HG03095 (cell line): ENCODE measurements at regions not wholly inside any gene's neighbourhood (a gene's known extent, or its start where the extent isn't known, plus 50 kb on each side); places are given as distances from the start of the nearest gene placed in this dataset.
"Not testable (repeated sequence)": the region's sequence is repeated elsewhere in the genome, so short reads cannot be mapped to it uniquely, and the experiment has no call there.

Source experiments
- ATAC-seq: cut with Tn5 transposase; IDR thresholded peaks from one replicate; pipeline ENCODE4 v1.9.1; 2021; ENCODE audit warnings: moderate library complexity; ENCODE audit not compliant: unreplicated experiment

DNA sequence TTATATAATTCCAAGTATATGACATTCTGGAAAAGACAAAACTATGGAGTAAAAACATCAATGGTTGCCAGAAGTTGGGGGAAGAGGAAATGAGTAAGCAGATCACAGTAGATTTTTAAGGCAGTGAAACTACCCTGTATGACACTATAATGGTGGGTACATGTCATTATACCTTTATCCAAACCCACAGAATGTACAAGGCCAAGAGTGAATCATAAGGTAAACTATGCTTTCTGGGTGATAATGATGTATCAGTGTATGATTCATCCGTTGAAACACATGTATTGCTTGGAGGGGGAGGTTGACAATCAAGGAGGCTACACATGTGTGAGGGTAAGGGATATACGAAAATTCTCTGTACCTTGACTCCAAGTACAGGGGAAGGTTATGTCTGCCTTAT is 862.7 kb downstream of the PLA2G4A start:
- ATAC-seq, result no peak

DNA sequence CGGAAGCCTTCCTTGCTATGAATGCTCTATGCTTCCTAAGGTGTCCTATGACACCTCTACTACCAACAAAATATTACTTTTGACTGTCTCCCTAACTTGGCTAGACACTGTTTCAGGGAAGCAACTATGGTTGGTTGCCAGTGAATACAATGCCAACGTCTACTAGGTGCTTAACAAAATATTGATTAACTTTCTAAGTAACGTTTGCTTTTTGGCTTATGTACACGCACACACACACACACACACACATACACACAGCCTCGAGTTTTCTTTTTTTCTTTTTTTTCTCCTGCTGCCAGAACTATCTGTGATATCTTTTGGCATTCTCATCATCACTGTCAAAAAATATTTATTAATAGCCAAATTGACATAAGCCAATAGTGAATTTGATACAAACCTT is 864.0 kb downstream of the PLA2G4A start:
- ATAC-seq, result no peak

DNA sequence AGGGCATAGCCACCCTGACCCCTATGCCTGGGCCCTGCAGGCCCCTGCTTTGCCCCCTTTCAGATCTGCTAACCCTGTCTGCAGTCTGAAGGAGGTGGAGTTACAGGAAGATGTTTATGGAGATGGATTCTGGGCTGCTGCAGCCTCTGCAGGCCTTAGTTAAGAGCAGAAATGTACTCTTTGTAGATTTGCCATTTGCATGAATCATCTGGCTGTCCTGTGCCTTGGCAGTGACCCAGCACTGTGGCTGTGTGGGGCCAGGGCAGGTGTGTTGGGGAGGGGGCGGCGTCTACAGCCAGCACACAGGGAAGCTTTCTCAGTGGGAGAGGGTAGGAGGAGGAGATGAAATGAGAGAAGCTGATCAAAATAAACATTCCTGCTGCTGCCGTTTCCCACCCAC is 867.3 kb downstream of the PLA2G4A start:
- no peak for ATAC-seq

DNA sequence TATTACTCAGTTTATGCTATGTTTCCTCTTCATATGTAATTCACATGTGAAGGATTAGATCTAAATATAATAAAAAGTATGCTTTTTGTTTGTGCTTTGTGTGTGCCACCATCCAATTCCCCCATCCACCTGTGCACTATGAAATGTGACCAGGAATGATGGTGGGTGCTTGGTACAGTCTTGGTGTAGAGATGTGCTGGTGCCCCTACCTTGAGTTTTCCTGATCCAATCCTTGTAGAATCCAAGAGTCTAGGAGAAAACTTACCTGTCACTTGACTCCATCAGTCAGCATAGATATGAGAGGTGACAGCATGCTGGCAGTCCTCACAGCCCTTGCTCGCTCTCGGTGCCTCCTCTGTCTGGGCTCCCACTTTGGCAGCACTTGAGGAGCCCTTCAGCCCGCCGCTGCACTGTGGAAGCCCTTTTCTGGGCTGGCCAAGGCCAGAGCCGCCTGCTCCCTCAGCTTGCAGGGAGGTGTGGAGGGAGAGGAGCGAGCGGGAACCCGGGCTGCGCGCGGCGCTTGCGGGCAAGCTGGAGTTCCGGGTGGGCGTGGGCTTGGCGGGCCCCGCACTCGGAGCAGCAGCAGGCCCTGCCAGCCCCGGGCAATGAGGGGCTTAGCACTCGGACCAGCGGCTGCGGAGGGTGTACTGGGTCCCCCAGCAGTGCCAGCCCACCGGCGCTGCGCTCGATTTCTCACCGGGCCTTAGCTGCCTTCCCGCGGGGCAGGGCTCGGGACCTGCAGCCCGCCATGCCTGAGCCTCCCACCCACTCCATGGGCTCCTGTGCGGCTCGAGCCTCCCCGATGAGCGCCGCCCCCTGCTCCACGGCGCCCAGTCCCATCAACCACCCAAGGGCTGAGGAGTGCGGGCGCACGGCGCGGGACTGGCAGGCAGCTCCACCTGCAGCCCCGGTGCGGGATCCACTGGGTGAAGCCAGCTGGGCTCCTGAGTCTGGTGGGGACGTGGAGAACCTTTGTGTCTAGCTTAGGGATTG is 874.7 kb downstream of the PLA2G4A start:
- not testable (repeated sequence) for ATAC-seq

DNA sequence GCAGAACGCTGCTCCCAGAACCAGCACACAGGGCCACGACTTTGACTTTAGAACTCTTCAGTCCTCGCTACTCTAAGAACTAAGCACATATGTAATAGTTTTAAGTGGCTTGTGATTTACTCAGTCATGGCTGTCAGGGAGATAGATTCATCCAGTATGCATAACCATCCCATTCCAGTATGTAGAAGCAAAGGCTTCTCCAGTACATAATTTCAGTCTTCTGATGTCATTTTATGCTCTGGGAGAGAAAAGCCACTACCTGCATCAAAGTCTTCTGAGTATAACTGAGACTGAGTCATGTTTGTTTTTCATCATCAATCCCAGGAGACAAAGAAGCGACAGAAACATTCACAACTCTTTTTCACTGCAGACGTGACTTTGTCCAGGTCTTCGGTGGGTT is 885.7 kb downstream of the PLA2G4A start:
- no peak for ATAC-seq

DNA sequence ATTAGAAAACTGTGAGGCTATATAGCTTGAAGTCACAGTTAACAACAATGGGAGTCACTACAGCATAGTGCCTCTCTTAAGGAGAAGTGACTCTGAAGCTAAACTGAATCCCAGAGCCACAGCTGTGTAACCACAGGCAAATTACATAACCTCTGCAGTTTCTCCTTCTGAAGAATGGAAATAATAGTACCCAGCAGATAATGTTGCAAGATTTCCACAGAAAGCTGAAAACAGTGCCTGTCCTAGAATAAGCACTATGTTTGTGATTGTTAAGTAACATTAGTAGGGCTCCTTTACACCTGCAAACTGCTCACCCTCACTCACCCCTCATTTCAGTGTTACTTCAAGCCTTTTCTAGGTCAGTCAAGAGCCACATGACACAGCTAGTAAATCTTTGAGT is 886.7 kb downstream of the PLA2G4A start:
- ATAC-seq, result no peak

DNA sequence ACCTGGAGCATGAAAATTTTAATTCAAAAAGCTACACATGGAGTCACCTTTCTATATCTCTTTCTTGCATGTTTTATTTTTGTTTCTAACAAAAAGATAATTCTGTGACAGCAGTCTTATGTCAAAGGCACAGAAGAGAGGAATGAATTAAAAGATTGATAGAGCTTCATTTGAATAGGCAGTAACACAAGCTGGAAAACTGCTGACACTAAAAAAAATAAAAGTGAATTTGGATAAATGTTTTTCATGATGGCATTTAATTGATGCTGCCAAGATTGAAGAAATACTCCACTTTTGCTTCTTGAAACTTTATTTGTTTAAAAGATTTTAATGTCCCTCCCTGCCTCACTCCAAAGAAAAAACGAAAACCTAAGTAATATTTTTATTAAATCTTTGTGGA is 887.4 kb downstream of the PLA2G4A start:
- no peak for ATAC-seq

DNA sequence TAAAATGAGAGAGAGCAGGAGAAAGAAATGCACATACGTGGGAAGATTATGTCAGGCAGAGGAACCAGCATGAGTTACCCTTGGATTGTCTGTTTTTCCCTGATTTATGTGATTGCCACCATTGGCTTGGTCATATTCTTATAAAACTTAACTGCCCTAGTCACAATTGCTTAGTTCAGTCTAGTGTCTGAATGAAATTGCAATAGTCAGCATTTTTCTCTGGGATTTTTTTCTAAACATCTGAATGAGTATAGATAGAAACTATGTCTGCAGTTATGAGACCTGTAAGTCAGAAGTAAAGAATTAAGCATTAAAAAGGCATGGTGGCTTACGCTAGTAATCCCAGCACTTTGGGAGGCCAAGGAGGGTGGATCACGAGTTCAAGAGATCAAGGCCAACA is 889.8 kb downstream of the PLA2G4A start:
- no peak for ATAC-seq

DNA sequence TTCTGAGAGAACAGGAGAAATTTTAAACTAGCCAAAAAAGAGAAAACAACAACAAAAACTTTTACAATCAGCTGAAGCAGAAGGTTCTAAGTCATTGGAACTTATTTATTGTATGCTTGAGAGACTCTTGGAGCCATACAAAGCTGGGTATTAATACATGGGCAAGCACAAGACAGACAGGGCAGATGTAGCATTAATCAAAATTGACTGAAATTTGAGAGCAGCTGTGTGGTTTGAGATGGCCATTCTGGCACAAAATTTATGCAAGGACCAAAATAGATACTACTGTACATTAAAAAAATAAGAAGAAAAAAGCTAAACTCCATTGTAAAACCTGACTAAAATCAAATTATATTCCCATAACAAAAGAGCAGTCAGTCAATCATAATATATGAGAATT is 892.5 kb downstream of the PLA2G4A start:
- no peak for ATAC-seq

DNA sequence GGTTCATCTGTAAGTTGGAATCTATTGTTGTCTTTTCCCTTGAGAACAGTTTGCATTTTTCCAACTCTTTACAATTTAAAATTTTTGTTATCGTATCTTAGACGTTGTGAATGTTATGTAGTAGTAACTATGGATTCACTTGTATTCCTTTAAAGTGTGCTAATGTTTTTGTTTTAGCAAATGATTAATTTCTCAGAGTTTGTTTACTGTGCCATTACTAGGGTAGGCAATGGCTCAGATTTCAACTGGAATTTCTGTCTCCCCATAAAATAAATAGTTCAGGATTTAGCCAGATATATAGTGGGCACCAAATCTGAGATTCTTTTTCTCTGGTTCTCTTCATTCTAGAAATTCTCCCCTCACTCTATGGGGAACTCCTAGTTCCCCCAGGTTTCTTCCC is 896.5 kb downstream of the PLA2G4A start:
- ATAC-seq, result no peak

DNA sequence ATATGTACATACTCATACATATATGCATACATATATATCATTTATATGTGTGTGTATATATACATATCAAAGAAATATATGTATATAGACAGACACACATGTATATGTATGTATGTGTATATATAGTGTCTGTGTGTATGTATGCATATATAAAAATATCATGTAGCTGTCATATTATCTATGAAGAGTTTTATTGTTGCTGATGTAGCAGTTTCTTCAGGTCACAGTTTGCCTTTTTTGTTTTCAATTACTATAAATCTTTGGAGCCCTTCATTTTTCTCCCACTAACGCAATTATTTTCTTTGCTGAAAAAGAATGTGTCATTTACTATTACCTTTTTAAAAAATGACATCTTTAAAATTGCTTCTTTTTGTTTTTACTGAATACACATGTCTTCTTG is 904.5 kb downstream of the PLA2G4A start:
- ATAC-seq, result no peak

DNA sequence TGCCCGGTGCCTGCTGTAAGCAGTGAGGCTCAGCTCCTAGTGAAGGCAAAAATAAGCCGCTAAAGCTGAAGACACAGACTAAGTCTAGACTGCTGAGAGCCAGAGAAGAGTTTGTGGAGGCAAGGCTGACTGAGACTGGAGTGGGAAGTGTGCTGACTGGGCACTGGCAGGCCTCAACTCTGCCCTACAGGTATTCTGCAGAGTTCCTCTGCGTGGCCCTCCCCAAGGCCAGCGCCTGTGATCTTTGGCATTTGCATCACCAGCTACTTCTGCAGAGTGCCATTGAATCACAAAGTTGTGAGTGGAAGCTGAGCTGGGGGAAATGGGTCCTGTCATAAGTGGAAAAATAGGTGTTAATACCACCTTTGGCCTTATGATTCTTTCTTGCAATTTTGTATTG is 905.7 kb downstream of the PLA2G4A start:
- ATAC-seq, result no peak

DNA sequence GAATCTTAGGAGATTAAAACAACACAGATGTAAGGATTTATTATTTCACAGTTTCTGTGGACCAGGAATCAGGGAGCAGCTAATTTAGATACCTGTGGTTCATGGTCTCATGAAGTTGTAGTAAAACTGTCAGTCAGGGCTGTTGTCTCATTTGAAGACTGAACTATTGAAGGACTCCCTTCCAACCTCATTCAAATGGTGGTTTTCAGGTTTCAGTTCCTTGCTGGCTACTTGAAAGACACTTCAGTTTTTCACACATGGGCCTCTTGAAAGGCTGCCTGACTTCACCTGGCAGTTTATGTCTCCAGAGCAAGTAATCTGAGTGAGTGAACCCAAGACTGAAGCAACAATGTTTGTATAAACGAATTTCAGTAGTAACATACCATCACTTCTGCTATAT is 915.9 kb downstream of the PLA2G4A start:
- ATAC-seq, result peak; percentile 88

DNA sequence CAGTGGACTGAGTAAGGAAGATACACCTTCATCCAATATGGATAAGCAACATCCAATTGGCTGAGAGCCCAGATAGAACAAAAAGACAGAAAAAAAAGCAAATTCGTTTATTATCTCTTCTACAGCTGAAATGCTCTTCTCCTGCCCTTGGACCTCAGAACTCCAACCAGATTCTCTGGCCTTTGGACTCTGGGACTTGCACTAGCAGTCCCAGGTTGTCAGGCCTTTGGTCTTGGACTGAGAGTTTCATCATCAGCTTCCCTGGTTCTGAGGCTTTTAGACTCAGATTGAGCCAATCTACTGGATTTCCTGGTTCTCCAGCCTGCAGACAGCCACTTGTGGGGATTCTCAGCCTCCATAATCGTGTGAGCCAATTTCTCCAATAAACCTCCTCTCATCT is 926.8 kb downstream of the PLA2G4A start:
- ATAC-seq, result no peak

DNA sequence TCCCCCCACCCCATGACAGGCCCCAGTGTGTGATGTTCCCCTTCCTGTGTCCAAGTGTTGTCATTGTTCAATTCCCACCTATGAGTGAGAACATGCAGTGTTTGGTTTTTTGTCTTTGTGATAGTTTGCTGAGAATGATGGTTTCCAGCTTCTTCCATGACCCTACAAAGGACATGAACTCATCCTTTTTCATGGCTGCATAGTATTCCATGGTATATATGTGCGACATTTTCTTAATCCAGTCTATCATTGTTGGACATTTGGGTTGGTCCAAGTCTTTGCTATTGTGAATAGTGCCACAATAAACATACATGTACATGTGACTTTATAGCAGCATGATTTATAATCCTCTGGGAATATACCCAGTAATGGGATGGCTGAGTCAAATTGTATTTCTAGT is 927.9 kb downstream of the PLA2G4A start:
- ATAC-seq, result not testable (repeated sequence)

DNA sequence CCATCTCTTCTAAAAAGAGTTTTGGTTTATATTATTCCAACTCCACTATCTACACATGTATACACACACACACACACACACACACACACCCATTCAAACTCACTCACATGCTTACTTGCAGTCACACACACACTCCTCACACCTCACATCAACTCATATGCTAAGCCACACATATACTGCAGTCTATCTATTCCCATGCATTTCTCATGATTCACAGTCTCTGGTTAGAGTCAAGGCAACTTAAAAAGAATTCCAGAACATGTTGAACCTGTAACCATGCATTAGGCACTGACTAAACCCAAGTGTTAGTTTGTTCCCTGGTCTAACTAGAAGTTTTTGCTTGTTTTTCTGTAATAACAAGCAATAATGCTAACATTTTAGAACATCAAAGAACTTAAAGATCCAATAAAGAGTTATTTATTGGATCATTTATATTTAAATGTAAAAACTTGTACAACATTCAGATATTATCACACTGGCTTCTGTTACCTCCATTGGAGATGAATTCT is 931.1 kb downstream of the PLA2G4A start:
- no peak for ATAC-seq

DNA sequence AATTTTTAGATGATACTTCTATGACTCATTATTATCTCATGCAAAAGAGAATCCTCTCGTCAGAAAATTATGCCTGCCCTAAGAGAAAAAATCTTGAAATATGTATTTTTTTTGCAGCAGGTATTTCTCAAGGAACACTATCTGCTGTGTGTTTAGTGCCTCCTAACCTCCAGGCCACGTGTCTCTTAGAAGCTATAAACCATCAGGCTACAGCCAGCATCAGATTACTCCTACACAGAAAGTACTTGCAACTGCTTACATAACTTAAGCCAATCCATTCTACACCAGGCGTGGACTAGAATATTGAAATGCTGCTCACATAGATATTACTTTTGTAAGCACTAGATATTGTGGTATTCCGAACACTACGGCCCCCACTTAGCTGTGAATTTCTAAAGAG is 933.4 kb downstream of the PLA2G4A start:
- ATAC-seq, result no peak

DNA sequence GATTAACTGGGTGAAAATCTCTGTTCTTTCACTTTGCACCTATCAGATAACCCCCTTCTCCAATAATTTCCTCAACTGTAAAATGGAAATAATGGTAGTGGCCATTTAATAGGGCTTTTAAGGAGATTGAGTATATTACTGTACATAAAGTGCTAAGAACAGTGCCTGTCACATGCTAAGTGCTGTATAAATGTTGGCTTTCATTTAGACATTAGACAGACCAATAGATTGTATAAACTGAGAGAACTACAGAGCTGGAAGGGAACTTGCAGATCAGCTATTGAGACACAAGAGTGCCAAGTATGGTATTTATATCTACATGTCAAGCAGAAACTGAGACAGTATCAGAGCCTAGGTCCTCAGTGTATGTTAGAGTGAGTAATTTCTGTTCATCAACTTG is 934.7 kb downstream of the PLA2G4A start:
- no peak for ATAC-seq

DNA sequence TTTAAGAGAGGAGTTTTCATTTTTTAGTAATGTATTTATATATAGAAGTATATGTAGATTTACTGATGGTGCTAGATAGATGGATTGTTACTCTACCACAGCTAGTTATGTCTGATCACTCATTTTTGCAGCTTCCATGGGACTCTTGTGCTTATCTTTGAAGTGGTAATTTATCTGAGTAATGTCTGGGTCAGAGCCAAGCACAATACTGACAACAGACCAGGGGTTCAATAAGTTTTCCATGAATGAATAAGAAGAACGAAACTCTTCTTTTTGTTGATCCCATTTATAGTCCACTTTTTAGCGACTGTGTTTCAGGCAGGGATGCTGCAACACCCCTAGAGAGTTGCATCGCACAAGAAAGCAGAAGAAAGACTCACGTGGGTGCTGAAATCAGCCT is 935.2 kb downstream of the PLA2G4A start:
- no peak for ATAC-seq

DNA sequence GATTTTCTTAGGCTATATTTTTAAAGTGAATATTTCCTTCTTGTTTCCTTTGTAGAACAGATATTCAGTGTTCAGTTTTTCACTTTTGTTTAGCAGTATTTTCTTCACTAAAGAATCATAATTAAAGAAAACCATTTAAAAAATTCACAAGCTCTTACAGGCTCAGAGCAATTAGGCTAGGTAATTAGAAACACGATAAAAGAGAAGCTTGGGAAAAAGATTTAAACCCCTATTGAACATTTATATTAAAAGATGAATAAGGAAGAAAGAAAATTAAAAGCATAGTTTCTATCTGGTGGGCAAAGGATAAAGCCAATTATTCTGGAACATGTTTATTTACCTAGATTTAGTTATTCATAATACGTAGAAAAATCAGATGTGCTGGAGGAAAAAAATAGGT is 942.6 kb downstream of the PLA2G4A start:
- no peak for ATAC-seq

DNA sequence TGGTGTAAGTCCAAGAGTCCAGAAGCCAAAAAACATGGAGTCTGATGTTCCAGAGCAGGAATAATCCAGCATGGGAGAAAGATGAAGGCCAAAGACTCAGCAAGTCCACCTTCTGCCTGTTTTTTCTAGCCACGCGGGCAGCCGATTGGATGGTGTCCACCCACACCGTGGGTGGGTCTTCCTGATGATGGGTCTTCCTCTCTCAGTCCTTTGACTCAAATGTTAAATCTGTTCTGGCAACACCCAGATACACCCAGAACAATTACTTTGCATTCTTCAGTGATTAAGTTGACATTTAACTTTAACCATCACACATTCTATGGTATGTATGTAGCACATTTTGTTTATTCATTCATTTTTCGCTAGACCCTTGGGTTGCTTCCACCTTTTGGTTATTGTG is 944.4 kb downstream of the PLA2G4A start:
- ATAC-seq, result no peak

DNA sequence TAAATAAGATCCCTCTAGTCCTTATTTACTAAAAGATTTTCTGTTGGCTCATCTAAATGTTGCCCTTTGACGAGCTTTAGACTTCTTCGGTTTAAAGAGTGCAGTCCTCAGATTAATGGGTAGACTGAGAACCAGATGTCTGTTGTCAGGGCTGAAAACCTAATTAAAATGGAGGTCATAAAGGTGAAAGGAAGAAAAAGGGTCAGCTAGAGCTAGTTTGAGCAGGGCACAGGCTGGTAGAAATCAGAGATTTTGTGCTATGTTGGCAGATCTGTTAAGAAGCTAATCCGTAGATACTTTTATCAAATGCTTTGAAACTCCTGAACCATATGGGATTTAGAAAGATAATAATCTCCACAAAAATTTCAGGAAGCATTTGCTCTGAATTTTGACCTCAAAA is 959.0 kb downstream of the PLA2G4A start:
- ATAC-seq, result no peak

DNA sequence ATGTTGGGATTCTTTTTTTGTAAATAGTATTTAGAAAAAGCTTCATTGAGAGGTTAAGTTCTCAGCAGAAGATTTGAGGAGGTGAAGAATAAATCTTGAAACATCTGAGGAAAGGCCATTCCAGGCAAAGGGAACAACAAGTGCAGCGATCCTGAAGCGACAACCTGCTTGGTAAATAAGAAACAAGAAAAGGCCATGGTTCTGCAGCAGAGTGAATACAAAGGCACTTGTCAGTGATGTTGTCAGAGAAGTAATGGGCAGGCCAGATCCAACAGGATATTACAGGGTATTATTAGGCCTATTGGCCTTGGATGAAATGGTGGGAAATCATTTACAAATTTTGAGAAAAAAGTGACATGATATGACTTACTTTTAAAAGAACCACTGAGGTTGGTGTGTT is 960.0 kb downstream of the PLA2G4A start:
- ATAC-seq, result no peak
